HEK293 (cell line): ENCODE measurements at regions not wholly inside any gene's neighbourhood (a gene's known extent, or its start where the extent isn't known, plus 50 kb on each side); places are given as distances from the start of the nearest gene placed in this dataset.

ENCODE experiments used
- CTCF ChIA-PET: fragments of 350-600 bp; formaldehyde crosslinking; extraction: SDS; loops from one replicate; lab custom pipeline; 2021; ENCODE audit warnings: antibody characterized with exemption; lab: Yijun Ruan, JAX
- POLR2A ChIA-PET: fragments of 300-600 bp; formaldehyde crosslinking; extraction: SDS; loops from one replicate; lab custom pipeline; 2020; ENCODE audit warnings: antibody characterized with exemption, inconsistent platforms; lab: Yijun Ruan, JAX
- H3K27ac ChIP-seq: fragments of 200-500 bp; sonication (Bioruptor generic); 2 replicates; pipeline ENCODE4 v1.5.1; 2014; ENCODE audit warnings: low read depth, low read length, control low read depth, inconsistent platforms; ENCODE audit errors: extremely low read depth
- H3K36me3 ChIP-seq, 2 experiments: fragments of 200-500 bp in 1 of 2; sonication (Bioruptor generic) in 1 of 2; 1 replicate in 1 of 2; 2 replicates in 1 of 2; pipeline ENCODE4 v1.5.1; 2014 to 2017; ENCODE audit warnings: inconsistent platforms in 2 of 2, low read length in 2 of 2; ENCODE audit not compliant: control insufficient read depth in 2 of 2, insufficient read depth in 1 of 2
- H3K4me1 ChIP-seq: fragments of 200-500 bp; sonication (Bioruptor generic); 2 replicates; pipeline ENCODE4 v1.5.1; 2014; ENCODE audit warnings: mild to moderate bottlenecking, low read length, inconsistent platforms; ENCODE audit not compliant: control insufficient read depth, insufficient read depth
- H3K4me3 ChIP-seq: 2 replicates; pipeline ENCODE4 v1.5.1; 2011; ENCODE audit warnings: low read depth, mild to moderate bottlenecking, control low read depth, low read length, moderate library complexity
- H3K9me3 ChIP-seq: fragments of 200-500 bp; sonication (Bioruptor generic); 2 replicates; pipeline ENCODE4 v1.5.1; 2014; ENCODE audit warnings: low read depth, low read length, inconsistent platforms; ENCODE audit not compliant: control insufficient read depth, insufficient read depth
- FEZF1 ChIP-seq: fragments of 450-650 bp; formaldehyde crosslinking; IDR thresholded peaks from 2 replicates; pipeline ENCODE4 v1.5.1; 2016; ENCODE audit warnings: missing biosample characterization, missing genetic modification characterization
- KLF17 ChIP-seq: fragments of 450-650 bp; formaldehyde crosslinking; IDR thresholded peaks from 2 replicates; pipeline ENCODE4 v1.5.1; 2016; ENCODE audit warnings: missing biosample characterization, missing genetic modification characterization
- OSR2 ChIP-seq: fragments of 450-650 bp; formaldehyde crosslinking; IDR thresholded peaks from 2 replicates; pipeline ENCODE4 v1.5.1; 2016; ENCODE audit warnings: missing biosample characterization, missing genetic modification characterization
- OVOL3 ChIP-seq: fragments of 450-650 bp; formaldehyde crosslinking; IDR thresholded peaks from 2 replicates; pipeline ENCODE4 v1.5.1; 2016; ENCODE audit warnings: missing biosample characterization, missing genetic modification characterization
- PBX3 ChIP-seq: sonication (generic); formaldehyde crosslinking; IDR thresholded peaks from 2 replicates; pipeline ENCODE4 v1.8.1; 2022; ENCODE audit warnings: mild to moderate bottlenecking, moderate library complexity, missing genetic modification reagents
- PRDM1 ChIP-seq: fragments of 450-650 bp; formaldehyde crosslinking; IDR thresholded peaks from 2 replicates; pipeline ENCODE4; 2016; ENCODE audit warnings: missing biosample characterization, missing genetic modification characterization
- SCRT2 ChIP-seq: fragments of 450-650 bp; formaldehyde crosslinking; IDR thresholded peaks from 2 replicates; pipeline ENCODE4 v1.5.1; 2016; ENCODE audit warnings: missing biosample characterization, missing genetic modification characterization
- SP2 ChIP-seq: fragments of 450-650 bp; formaldehyde crosslinking; IDR thresholded peaks from 2 replicates; pipeline ENCODE4 v1.5.1; 2016; ENCODE audit warnings: missing biosample characterization, missing genetic modification characterization
- SP7 ChIP-seq: fragments of 450-650 bp; formaldehyde crosslinking; IDR thresholded peaks from 2 replicates; pipeline ENCODE4 v1.5.1; 2016; ENCODE audit warnings: missing biosample characterization, missing genetic modification characterization
- TSHZ1 ChIP-seq: fragments of 450-650 bp; formaldehyde crosslinking; IDR thresholded peaks from 2 replicates; pipeline ENCODE4 v1.5.1; 2016; ENCODE audit warnings: missing biosample characterization, missing genetic modification characterization, borderline replicate concordance
- ZBTB26 ChIP-seq: fragments of 450-650 bp; formaldehyde crosslinking; optimal IDR thresholded peaks from 2 replicates; pipeline ENCODE3; 2016; ENCODE audit warnings: missing biosample characterization, mild to moderate bottlenecking, missing genetic modification characterization
- ZFP3 ChIP-seq: fragments of 450-650 bp; formaldehyde crosslinking; IDR thresholded peaks from 2 replicates; pipeline ENCODE4 v1.5.1; 2016; ENCODE audit warnings: low read depth, missing biosample characterization, missing genetic modification characterization
- ZNF211 ChIP-seq: fragments of 450-650 bp; formaldehyde crosslinking; IDR thresholded peaks from 2 replicates; pipeline ENCODE4 v1.5.1; 2016; ENCODE audit warnings: low read depth, missing biosample characterization, missing genetic modification characterization
- ZNF223 ChIP-seq: fragments of 450-650 bp; formaldehyde crosslinking; IDR thresholded peaks from 2 replicates; pipeline ENCODE4 v1.5.1; 2016; ENCODE audit warnings: missing biosample characterization, missing genetic modification characterization
- ZNF24 ChIP-seq: fragments of 450-650 bp; formaldehyde crosslinking; IDR thresholded peaks from 2 replicates; pipeline ENCODE4 v1.5.1; 2016; ENCODE audit warnings: missing biosample characterization, missing genetic modification characterization
- ZNF26 ChIP-seq: fragments of 450-650 bp; formaldehyde crosslinking; IDR thresholded peaks from 2 replicates; pipeline ENCODE4 v1.5.1; 2016; ENCODE audit warnings: missing biosample characterization, missing genetic modification characterization
- ZNF354C ChIP-seq: fragments of 450-650 bp; formaldehyde crosslinking; IDR thresholded peaks from 2 replicates; pipeline ENCODE4 v1.5.1; 2016; ENCODE audit warnings: missing biosample characterization, missing genetic modification characterization, low read depth, borderline replicate concordance
- ZNF664 ChIP-seq: fragments of 450-650 bp; formaldehyde crosslinking; IDR thresholded peaks from 2 replicates; pipeline ENCODE4 v1.5.1; 2016; ENCODE audit warnings: missing biosample characterization, missing genetic modification characterization
- ZNF76 ChIP-seq: fragments of 450-650 bp; formaldehyde crosslinking; IDR thresholded peaks from 2 replicates; pipeline ENCODE4; 2016; ENCODE audit warnings: low read depth, missing biosample characterization, missing genetic modification characterization, borderline replicate concordance
- ZNF777 ChIP-seq: fragments of 450-650 bp; formaldehyde crosslinking; IDR thresholded peaks from 2 replicates; pipeline ENCODE4 v1.5.1; 2017; ENCODE audit warnings: missing biosample characterization, missing genetic modification characterization, borderline replicate concordance
- ZSCAN5A ChIP-seq: fragments of 450-650 bp; formaldehyde crosslinking; IDR thresholded peaks from 2 replicates; pipeline ENCODE4 v1.5.1; 2016; ENCODE audit warnings: missing biosample characterization, missing genetic modification characterization

GRCh38 chr18:5064841-5065370, 132.2 kb downstream of the AKAIN1 start:
- H3K4me1 ChIP-seq = no peaks in the 10 kb centered on the region
- no peak overlapping the region for H3K27ac ChIP-seq
- TF ChIP-seq SP2 (tag by site-specific recombination) (no peak), ZNF777 (tag by site-specific recombination) (no peak), PRDM1 (tag by site-specific recombination) (no peak), ZSCAN5A (tag by site-specific recombination) (no peak), ZNF223 (tag by site-specific recombination) (no peak), ZNF354C (tag by site-specific recombination) (no peak), ZNF664 (no peak), ZNF211 (tag by site-specific recombination) (no peak), ZNF76 (tag by site-specific recombination) (no peak)
- TF ChIP-seq, all 188 proteins: peak for 0
- Histone ChIP-seq H3K36me3 (no peaks in the 10 kb centered on the region), H3K9me3 (no peaks in the 10 kb centered on the region), H3K4me3 (no peak overlapping the region)
- ChIA-PET CTCF (interaction anchor here (1.9 kb wide), 1 partner anchor 16 kb away, joined by 4 read pairs; no protein-coding TSS in a partner anchor), POLR2A (no interaction called here)

- ChIA-PET POLR2A (no interaction called here), CTCF (interaction anchor here (0.6 to 0.7 kb wide), 3 partner anchors 19 to 1206 kb away, joined by 3 to 6 read pairs (median 3); no protein-coding TSS in a partner anchor)
- H3K36me3 ChIP-seq = no peaks in the 10 kb centered on the region
- no peaks in the 10 kb centered on the region for H3K9me3 ChIP-seq
- H3K4me1 ChIP-seq = no peaks in the 10 kb centered on the region
- no peak overlapping the region for H3K4me3 ChIP-seq
- TF ChIP-seq KLF17 (tag by site-specific recombination) (no peak), ZNF26 (tag by site-specific recombination) (no peak), ZNF211 (tag by site-specific recombination) (no peak), OSR2 (tag by site-specific recombination) (no peak), OVOL3 (tag by site-specific recombination) (no peak), SP7 (tag by site-specific recombination) (no peak), ZFP3 (tag by site-specific recombination) (no peak), ZBTB26 (tag by site-specific recombination) (no peak)
- no peak overlapping the region for H3K27ac ChIP-seq
Measured at GRCh38 chr18:5061785-5062184, 135.3 kb downstream of the AKAIN1 start.

- H3K27ac ChIP-seq = no peak overlapping the region
- H3K4me1 ChIP-seq = no peaks in the 10 kb centered on the region
- CTCF ChIA-PET = interaction anchor here (0.6 to 5.4 kb wide), 4 partner anchors 8 to 1467 kb away, joined by 3 to 53 read pairs (median 6); no protein-coding TSS in a partner anchor
- POLR2A ChIA-PET = no interaction called here
- H3K36me3 ChIP-seq = no peaks in the 10 kb centered on the region
- H3K9me3 ChIP-seq = no peaks in the 10 kb centered on the region
- H3K4me3 ChIP-seq = no peak overlapping the region
- TF ChIP-seq TSHZ1 (tag by site-specific recombination) (no peak), PBX3 (CRISPR knock-in tag) (no peak), SCRT2 (tag by site-specific recombination) (no peak), ZNF211 (tag by site-specific recombination) (no peak), FEZF1 (tag by site-specific recombination) (no peak), OVOL3 (tag by site-specific recombination) (no peak), ZNF24 (tag by site-specific recombination) (no peak)
Measured at GRCh38 chr18:5060543-5060942, 136.5 kb downstream of the AKAIN1 start.
